Activated T-helper 1 cell treated with Interleukin-2 at 50 U/mL for 16 hours (primary cell): ENCODE measurements at regions not wholly inside any gene's neighbourhood (a gene's known extent, or its start where the extent isn't known, plus 50 kb on each side); places are given as distances from the start of the nearest gene placed in this dataset.

Source experiments
- DNase-seq: peaks from one replicate; pipeline ENCODE4 v3.0.0-alpha.2; 2020; ENCODE audit warnings: low read depth

GRCh38 chr5:167232675-167233311, 1058.7 kb upstream of the WWC1 start:
- DNase-seq, result no peak

- no peak for DNase-seq
Observed at GRCh38 chr5:167233507-167234220, 1057.8 kb upstream of the WWC1 start.

GRCh38 chr5:167241436-167242067, 1049.9 kb upstream of the WWC1 start:
- DNase-seq, result no peak

GRCh38 chr5:167242701-167243100, 1048.7 kb upstream of the WWC1 start:
- DNase-seq, result no peak

GRCh38 chr5:167243463-167243862, 1048.0 kb upstream of the WWC1 start:
- no peak for DNase-seq

- no peak for DNase-seq
Observed at GRCh38 chr5:167244583-167244982, 1046.9 kb upstream of the WWC1 start.

GRCh38 chr5:167245868-167246267, 1045.6 kb upstream of the WWC1 start:
- no peak for DNase-seq

- no peak for DNase-seq
Observed at GRCh38 chr5:167247816-167248215, 1043.6 kb upstream of the WWC1 start.

GRCh38 chr5:167248257-167248656, 1043.2 kb upstream of the WWC1 start:
- no peak for DNase-seq

GRCh38 chr5:167250996-167251395, 1040.4 kb upstream of the WWC1 start:
- no peak for DNase-seq

- DNase-seq, result no peak
Observed at GRCh38 chr5:167254132-167254531, 1037.3 kb upstream of the WWC1 start.

- DNase-seq, result no peak
Observed at GRCh38 chr5:167255926-167256325, 1035.5 kb upstream of the WWC1 start.

- DNase-seq, result no peak
Observed at GRCh38 chr5:167259806-167260205, 1031.6 kb upstream of the WWC1 start.

GRCh38 chr5:167261309-167262100, 1029.9 kb upstream of the WWC1 start:
- no peak for DNase-seq

- no peak for DNase-seq
Observed at GRCh38 chr5:167263185-167263584, 1028.3 kb upstream of the WWC1 start.

- DNase-seq, result no peak
Observed at GRCh38 chr5:167264348-167264747, 1027.1 kb upstream of the WWC1 start.

- no peak for DNase-seq
Observed at GRCh38 chr5:167268337-167268736, 1023.1 kb upstream of the WWC1 start.

- DNase-seq, result no peak
Observed at GRCh38 chr5:167269146-167269545, 1022.3 kb upstream of the WWC1 start.

GRCh38 chr5:167271081-167271480, 1020.4 kb upstream of the WWC1 start:
- no peak for DNase-seq

GRCh38 chr5:167271511-167271910, 1019.9 kb upstream of the WWC1 start:
- DNase-seq, result no peak

- DNase-seq, result no peak
Observed at GRCh38 chr5:167280111-167280510, 1011.3 kb upstream of the WWC1 start.

GRCh38 chr5:167281925-167282324, 1009.5 kb upstream of the WWC1 start:
- DNase-seq, result no peak

- DNase-seq, result no peak
Observed at GRCh38 chr5:167283691-167284090, 1007.8 kb upstream of the WWC1 start.
